ENCODE measurements at regions not wholly inside any gene's neighbourhood (a gene's known extent, or its start where the extent isn't known, plus 50 kb on each side); places are given as distances from the start of the nearest gene placed in this dataset.

GRCh38 chr6:159578629-159579028, 114.4 kb downstream of the SOD2 start:
- no peak for TF ChIP-seq CTCF (IDR thresholded peaks at IDR 0.05; ENCODE audit: insufficient read depth, low read depth, low read length, missing control alignments)
- DNase-seq (ENCODE audit: low read depth): no peak
- no peak overlapping the region for H3K4me3 ChIP-seq (ENCODE audit: low read depth, low read length)

GRCh38 chr6:159577564-159577963, 115.5 kb downstream of the SOD2 start:
- no peak for TF ChIP-seq CTCF (IDR thresholded peaks at IDR 0.05; ENCODE audit: insufficient read depth, low read depth, low read length, missing control alignments)
- H3K4me3 ChIP-seq (ENCODE audit: low read depth, low read length): no peak overlapping the region
- DNase-seq (ENCODE audit: low read depth): no peak

- TF ChIP-seq CTCF (IDR thresholded peaks at IDR 0.05; ENCODE audit: insufficient read depth, low read depth, low read length, missing control alignments): no peak
- DNase-seq (ENCODE audit: low read depth): no peak
- no peak overlapping the region for H3K4me3 ChIP-seq (ENCODE audit: low read depth, low read length)
These were observed 120.5 kb downstream of the SOD2 start for GRCh38 chr6:159572439-159573110.

- TF ChIP-seq CTCF (IDR thresholded peaks at IDR 0.05; ENCODE audit: insufficient read depth, low read depth, low read length, missing control alignments): no peak
- no peak for DNase-seq (ENCODE audit: low read depth)
- no peak overlapping the region for H3K4me3 ChIP-seq (ENCODE audit: low read depth, low read length)
These were observed 127.8 kb downstream of the SOD2 start for GRCh38 chr6:159565181-159565710.

- TF ChIP-seq CTCF (IDR thresholded peaks at IDR 0.05; ENCODE audit: insufficient read depth, low read depth, low read length, missing control alignments): no peak
- DNase-seq (ENCODE audit: low read depth): no peak
- no peak overlapping the region for H3K4me3 ChIP-seq (ENCODE audit: low read depth, low read length)
These were observed 128.6 kb downstream of the SOD2 start for GRCh38 chr6:159564456-159564855.

GRCh38 chr6:159557031-159557430, 136.0 kb downstream of the SOD2 start:
- no peak for DNase-seq (ENCODE audit: low read depth)
- TF ChIP-seq CTCF (IDR thresholded peaks at IDR 0.05; ENCODE audit: insufficient read depth, low read depth, low read length, missing control alignments): no peak
- no peak overlapping the region for H3K4me3 ChIP-seq (ENCODE audit: low read depth, low read length)

All from GM12865 (cell line).